Adrenal gland (tissue), 5 donors: ENCODE measurements at regions not wholly inside any gene's neighbourhood (a gene's known extent, or its start where the extent isn't known, plus 50 kb on each side); places are given as distances from the start of the nearest gene placed in this dataset.
"Not testable (repeated sequence)": the region's sequence is repeated elsewhere in the genome, so short reads cannot be mapped to it uniquely, and the experiment has no call there.

Experiments used
- CTCF ChIP-seq, 6 experiments: fragments of 450-650 bp in 4 of 6; fragments of 200-600 bp in 2 of 6; sonication (generic) in 1 of 6; IDR thresholded peaks; 1 replicate in 5 of 6; 2 replicates in 1 of 6; pipeline versions ENCODE4 v1.5.1 to v1.8.0; 2016 to 2021; ENCODE audit warnings: antibody characterized with exemption in 6 of 6, mild to moderate bottlenecking in 2 of 6, moderate library complexity in 1 of 6
- POLR2A ChIP-seq, 2 donors: fragments of 450-650 bp; IDR thresholded peaks; one replicate each; pipeline ENCODE4 v1.6.1; 2017; ENCODE audit warnings: antibody characterized with exemption in 2 of 2, mild to moderate bottlenecking in 2 of 2, moderate library complexity in 1 of 2
- donor health status: DM: no; HTN: no; CAD: no.

GRCh38 chr5:62221881-62222280 is 84.1 kb upstream of the KIF2A start:
- TF ChIP-seq CTCF, POLR2A (IDR thresholded peaks at IDR 0.05): not testable (repeated sequence)
